HEK293 (cell line): ENCODE measurements at regions not wholly inside any gene's neighbourhood (a gene's known extent, or its start where the extent isn't known, plus 50 kb on each side); places are given as distances from the start of the nearest gene placed in this dataset.

Experiments used
- CTCF ChIA-PET: fragments of 350-600 bp; formaldehyde crosslinking; extraction: SDS; loops from one replicate; lab custom pipeline; 2021; ENCODE audit warnings: antibody characterized with exemption; lab: Yijun Ruan, JAX
- POLR2A ChIA-PET: fragments of 300-600 bp; formaldehyde crosslinking; extraction: SDS; loops from one replicate; lab custom pipeline; 2020; ENCODE audit warnings: antibody characterized with exemption, inconsistent platforms; lab: Yijun Ruan, JAX
- H3K27ac ChIP-seq: fragments of 200-500 bp; sonication (Bioruptor generic); 2 replicates; pipeline ENCODE4 v1.5.1; 2014; ENCODE audit warnings: low read depth, low read length, control low read depth, inconsistent platforms; ENCODE audit errors: extremely low read depth
- H3K36me3 ChIP-seq, 2 experiments: fragments of 200-500 bp in 1 of 2; sonication (Bioruptor generic) in 1 of 2; 1 replicate in 1 of 2; 2 replicates in 1 of 2; pipeline ENCODE4 v1.5.1; 2014 to 2017; ENCODE audit warnings: inconsistent platforms in 2 of 2, low read length in 2 of 2; ENCODE audit not compliant: control insufficient read depth in 2 of 2, insufficient read depth in 1 of 2
- H3K4me1 ChIP-seq: fragments of 200-500 bp; sonication (Bioruptor generic); 2 replicates; pipeline ENCODE4 v1.5.1; 2014; ENCODE audit warnings: mild to moderate bottlenecking, low read length, inconsistent platforms; ENCODE audit not compliant: control insufficient read depth, insufficient read depth
- H3K4me3 ChIP-seq: 2 replicates; pipeline ENCODE4 v1.5.1; 2011; ENCODE audit warnings: low read depth, mild to moderate bottlenecking, control low read depth, low read length, moderate library complexity
- H3K9me3 ChIP-seq: fragments of 200-500 bp; sonication (Bioruptor generic); 2 replicates; pipeline ENCODE4 v1.5.1; 2014; ENCODE audit warnings: low read depth, low read length, inconsistent platforms; ENCODE audit not compliant: control insufficient read depth, insufficient read depth
- BCL11B ChIP-seq: fragments of 450-650 bp; formaldehyde crosslinking; IDR thresholded peaks from 2 replicates; pipeline ENCODE4 v1.5.1; 2016; ENCODE audit warnings: low read depth, missing biosample characterization, missing genetic modification characterization
- KLF10 ChIP-seq: fragments of 450-650 bp; IDR thresholded peaks from 2 replicates; pipeline ENCODE4 v1.5.1; 2018; ENCODE audit warnings: missing biosample characterization, mild to moderate bottlenecking, missing genetic modification characterization
- KLF9 ChIP-seq: fragments of 450-650 bp; formaldehyde crosslinking; IDR thresholded peaks from 2 replicates; pipeline ENCODE4 v1.5.1; 2016; ENCODE audit warnings: missing biosample characterization, missing genetic modification characterization, low read depth
- SP2 ChIP-seq: fragments of 450-650 bp; formaldehyde crosslinking; IDR thresholded peaks from 2 replicates; pipeline ENCODE4 v1.5.1; 2016; ENCODE audit warnings: missing biosample characterization, missing genetic modification characterization
- ZBTB6 ChIP-seq: fragments of 450-650 bp; formaldehyde crosslinking; IDR thresholded peaks from 2 replicates; pipeline ENCODE4 v1.5.1; 2017; ENCODE audit warnings: missing biosample characterization, missing genetic modification characterization
- ZFHX2 ChIP-seq: fragments of 450-650 bp; formaldehyde crosslinking; conservative IDR thresholded peaks from 2 replicates; pipeline ENCODE4 v1.5.1; 2016; ENCODE audit warnings: missing biosample characterization, missing genetic modification characterization
- ZNF138 ChIP-seq: fragments of 450-650 bp; formaldehyde crosslinking; IDR thresholded peaks from 2 replicates; pipeline ENCODE4 v1.5.1; 2016; ENCODE audit warnings: missing biosample characterization, missing genetic modification characterization, borderline replicate concordance
- ZNF280C ChIP-seq: fragments of 450-650 bp; formaldehyde crosslinking; IDR thresholded peaks from 2 replicates; pipeline ENCODE4 v1.5.1; 2016; ENCODE audit warnings: missing biosample characterization, missing genetic modification characterization
- ZNF391 ChIP-seq: fragments of 450-650 bp; formaldehyde crosslinking; IDR thresholded peaks from 2 replicates; pipeline ENCODE4 v1.5.1; 2016; ENCODE audit warnings: low read depth, missing biosample characterization, missing genetic modification characterization, borderline replicate concordance
- ZNF707 ChIP-seq: fragments of 450-650 bp; formaldehyde crosslinking; IDR thresholded peaks from 2 replicates; pipeline ENCODE4 v1.5.1; 2016; ENCODE audit warnings: missing biosample characterization, missing genetic modification characterization
- ZNF76 ChIP-seq: fragments of 450-650 bp; formaldehyde crosslinking; IDR thresholded peaks from 2 replicates; pipeline ENCODE4; 2016; ENCODE audit warnings: low read depth, missing biosample characterization, missing genetic modification characterization, borderline replicate concordance
- ZNF768 ChIP-seq: fragments of 450-650 bp; formaldehyde crosslinking; IDR thresholded peaks from 2 replicates; pipeline ENCODE4 v1.5.1; 2018; ENCODE audit warnings: missing biosample characterization, mild to moderate bottlenecking, missing genetic modification characterization
- TF ChIP-seq, protein P1 (sequence below): sonication (generic); formaldehyde crosslinking; IDR thresholded peaks from 2 replicates; pipeline ENCODE4 v1.8.1; 2022; ENCODE audit warnings: mild to moderate bottlenecking, moderate library complexity, missing genetic modification reagents
- TF ChIP-seq, protein P2 (sequence below): fragments of 450-650 bp; formaldehyde crosslinking; IDR thresholded peaks from 2 replicates; pipeline ENCODE4 v1.5.1; 2016; ENCODE audit warnings: missing biosample characterization, missing genetic modification characterization
- TF ChIP-seq, protein P3 (sequence below): fragments of 450-650 bp; formaldehyde crosslinking; conservative IDR thresholded peaks from 2 replicates; pipeline ENCODE4 v1.5.1; 2016; ENCODE audit warnings: low read depth, missing biosample characterization, missing genetic modification characterization
- TF ChIP-seq, protein P4 (sequence below): fragments of 450-650 bp; formaldehyde crosslinking; IDR thresholded peaks from 2 replicates; pipeline ENCODE4 v1.5.1; 2016; ENCODE audit warnings: missing biosample characterization, missing genetic modification characterization

GRCh38 chr1:207967703-207968102, 56.8 kb upstream of the CD34 start:
- TF ChIP-seq ZNF391 (tag by site-specific recombination) (no peak), ZBTB6 (no peak), SP2 (tag by site-specific recombination) (no peak), ZFHX2 (no peak), ZNF280C (tag by site-specific recombination) (no peak), ZNF138 (tag by site-specific recombination) (no peak), KLF9 (no peak), KLF10 (tag by site-specific recombination) (no peak), ZNF768 (tag by site-specific recombination) (no peak), ZNF76 (tag by site-specific recombination) (no peak), BCL11B (tag by site-specific recombination) (no peak), ZNF707 (tag by site-specific recombination) (no peak)
- TF ChIP-seq, protein P1, sequence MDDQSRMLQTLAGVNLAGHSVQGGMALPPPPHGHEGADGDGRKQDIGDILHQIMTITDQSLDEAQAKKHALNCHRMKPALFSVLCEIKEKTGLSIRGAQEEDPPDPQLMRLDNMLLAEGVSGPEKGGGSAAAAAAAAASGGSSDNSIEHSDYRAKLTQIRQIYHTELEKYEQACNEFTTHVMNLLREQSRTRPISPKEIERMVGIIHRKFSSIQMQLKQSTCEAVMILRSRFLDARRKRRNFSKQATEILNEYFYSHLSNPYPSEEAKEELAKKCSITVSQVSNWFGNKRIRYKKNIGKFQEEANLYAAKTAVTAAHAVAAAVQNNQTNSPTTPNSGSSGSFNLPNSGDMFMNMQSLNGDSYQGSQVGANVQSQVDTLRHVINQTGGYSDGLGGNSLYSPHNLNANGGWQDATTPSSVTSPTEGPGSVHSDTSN (CRISPR knock-in tag) = no peak
- TF ChIP-seq, protein P2, sequence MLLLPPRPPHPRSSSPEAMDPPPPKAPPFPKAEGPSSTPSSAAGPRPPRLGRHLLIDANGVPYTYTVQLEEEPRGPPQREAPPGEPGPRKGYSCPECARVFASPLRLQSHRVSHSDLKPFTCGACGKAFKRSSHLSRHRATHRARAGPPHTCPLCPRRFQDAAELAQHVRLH (tag by site-specific recombination) = no peak
- TF ChIP-seq, protein P3, sequence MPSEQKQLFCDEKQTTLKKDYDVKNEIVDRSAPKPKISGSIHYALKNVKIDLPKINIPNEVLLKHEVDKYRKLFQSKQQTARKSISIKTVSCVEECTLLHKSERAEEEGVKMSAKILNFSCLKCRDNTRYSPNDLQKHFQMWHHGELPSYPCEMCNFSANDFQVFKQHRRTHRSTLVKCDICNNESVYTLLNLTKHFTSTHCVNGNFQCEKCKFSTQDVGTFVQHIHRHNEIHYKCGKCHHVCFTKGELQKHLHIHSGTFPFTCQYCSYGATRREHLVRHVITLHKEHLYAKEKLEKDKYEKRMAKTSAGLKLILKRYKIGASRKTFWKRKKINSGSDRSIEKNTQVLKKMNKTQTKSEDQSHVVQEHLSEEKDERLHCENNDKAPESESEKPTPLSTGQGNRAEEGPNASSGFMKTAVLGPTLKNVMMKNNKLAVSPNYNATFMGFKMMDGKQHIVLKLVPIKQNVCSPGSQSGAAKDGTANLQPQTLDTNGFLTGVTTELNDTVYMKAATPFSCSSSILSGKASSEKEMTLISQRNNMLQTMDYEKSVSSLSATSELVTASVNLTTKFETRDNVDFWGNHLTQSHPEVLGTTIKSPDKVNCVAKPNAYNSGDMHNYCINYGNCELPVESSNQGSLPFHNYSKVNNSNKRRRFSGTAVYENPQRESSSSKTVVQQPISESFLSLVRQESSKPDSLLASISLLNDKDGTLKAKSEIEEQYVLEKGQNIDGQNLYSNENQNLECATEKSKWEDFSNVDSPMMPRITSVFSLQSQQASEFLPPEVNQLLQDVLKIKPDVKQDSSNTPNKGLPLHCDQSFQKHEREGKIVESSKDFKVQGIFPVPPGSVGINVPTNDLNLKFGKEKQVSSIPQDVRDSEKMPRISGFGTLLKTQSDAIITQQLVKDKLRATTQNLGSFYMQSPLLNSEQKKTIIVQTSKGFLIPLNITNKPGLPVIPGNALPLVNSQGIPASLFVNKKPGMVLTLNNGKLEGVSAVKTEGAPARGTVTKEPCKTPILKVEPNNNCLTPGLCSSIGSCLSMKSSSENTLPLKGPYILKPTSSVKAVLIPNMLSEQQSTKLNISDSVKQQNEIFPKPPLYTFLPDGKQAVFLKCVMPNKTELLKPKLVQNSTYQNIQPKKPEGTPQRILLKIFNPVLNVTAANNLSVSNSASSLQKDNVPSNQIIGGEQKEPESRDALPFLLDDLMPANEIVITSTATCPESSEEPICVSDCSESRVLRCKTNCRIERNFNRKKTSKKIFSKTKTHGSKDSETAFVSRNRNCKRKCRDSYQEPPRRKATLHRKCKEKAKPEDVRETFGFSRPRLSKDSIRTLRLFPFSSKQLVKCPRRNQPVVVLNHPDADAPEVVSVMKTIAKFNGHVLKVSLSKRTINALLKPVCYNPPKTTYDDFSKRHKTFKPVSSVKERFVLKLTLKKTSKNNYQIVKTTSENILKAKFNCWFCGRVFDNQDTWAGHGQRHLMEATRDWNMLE = no peak
- TF ChIP-seq, protein P4, sequence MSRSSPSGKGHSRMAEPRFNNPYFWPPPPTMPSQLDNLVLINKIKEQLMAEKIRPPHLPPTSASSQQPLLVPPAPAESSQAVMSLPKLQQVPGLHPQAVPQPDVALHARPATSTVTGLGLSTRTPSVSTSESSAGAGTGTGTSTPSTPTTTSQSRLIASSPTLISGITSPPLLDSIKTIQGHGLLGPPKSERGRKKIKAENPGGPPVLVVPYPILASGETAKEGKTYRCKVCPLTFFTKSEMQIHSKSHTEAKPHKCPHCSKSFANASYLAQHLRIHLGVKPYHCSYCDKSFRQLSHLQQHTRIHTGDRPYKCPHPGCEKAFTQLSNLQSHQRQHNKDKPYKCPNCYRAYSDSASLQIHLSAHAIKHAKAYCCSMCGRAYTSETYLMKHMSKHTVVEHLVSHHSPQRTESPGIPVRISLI (tag by site-specific recombination) = no peak
- TF ChIP-seq, all 188 proteins: peak for 0
- ChIA-PET CTCF (interaction anchor here (0.5 to 0.9 kb wide), 3 partner anchors 79 to 96 kb away, joined by 3 to 4 read pairs (median 4); no protein-coding TSS in a partner anchor), POLR2A (no interaction called here)
- no peak overlapping the region for H3K27ac ChIP-seq
- H3K4me1 ChIP-seq = no peaks in the 10 kb centered on the region
- no peaks in the 10 kb centered on the region for H3K9me3 ChIP-seq
- no peaks in the 10 kb centered on the region for H3K36me3 ChIP-seq
- H3K4me3 ChIP-seq = no peak overlapping the region
